SK-N-SH treated with all-trans-retinoic acid at 6 μM for 48 hours (cell line): ENCODE measurements at regions not wholly inside any gene's neighbourhood (a gene's known extent, or its start where the extent isn't known, plus 50 kb on each side); places are given as distances from the start of the nearest gene placed in this dataset.

Experiments
- ATAC-seq: fragments of 200-7000 bp; cut with Tn5 transposase; 3 replicates; pipeline ENCODE4 v1.9.1; 2020; ENCODE audit warnings: mild to moderate bottlenecking, moderate library complexity
- ARNTL ChIP-seq: fragments of 450-650 bp; formaldehyde crosslinking; IDR thresholded peaks from 2 replicates; pipeline ENCODE4 v1.5.0; 2020; ENCODE audit warnings: low read depth, mild to moderate bottlenecking, moderate library complexity, borderline replicate concordance
- BACH2 ChIP-seq: fragments of 250-450 bp; sonication (Bioruptor Pico); IDR thresholded peaks from 2 replicates; pipeline ENCODE4 v1.9.0; 2021; ENCODE audit warnings: mild to moderate bottlenecking, borderline replicate concordance
- CREB5 ChIP-seq: fragments of 250-450 bp; sonication (Bioruptor Pico); IDR thresholded peaks from 2 replicates; pipeline ENCODE4 v1.5.1; 2020; ENCODE audit warnings: low read depth, mild to moderate bottlenecking, moderate library complexity
- ESRRG ChIP-seq: fragments of 250-450 bp; sonication (Bioruptor Pico); IDR thresholded peaks from 2 replicates; pipeline ENCODE4 v1.6.1; 2021; ENCODE audit warnings: mild to moderate bottlenecking
- GLIS3 ChIP-seq: fragments of 250-450 bp; sonication (Bioruptor Pico); IDR thresholded peaks from 2 replicates; pipeline ENCODE4 v1.5.0; 2020; ENCODE audit warnings: mild to moderate bottlenecking, moderate library complexity
- ISL1 ChIP-seq: fragments of 250-450 bp; sonication (Bioruptor Pico); IDR thresholded peaks from 2 replicates; pipeline ENCODE4 v2.1.2; 2022; ENCODE audit warnings: mild to moderate bottlenecking, moderate library complexity
- OSR1 ChIP-seq: fragments of 250-450 bp; sonication (Bioruptor Pico); IDR thresholded peaks from 2 replicates; pipeline ENCODE4 v1.8.0; 2022; ENCODE audit warnings: moderate library complexity, mild to moderate bottlenecking, inconsistent platforms
- PPARA ChIP-seq: fragments of 250-450 bp; sonication (Bioruptor Pico); IDR thresholded peaks from 2 replicates; pipeline ENCODE4 v1.5.0; 2020; ENCODE audit warnings: mild to moderate bottlenecking, borderline replicate concordance
- RARB ChIP-seq: fragments of 250-450 bp; sonication (Bioruptor Pico); IDR thresholded peaks from 2 replicates; pipeline ENCODE4 v1.8.0; 2021; ENCODE audit warnings: mild to moderate bottlenecking, moderate library complexity
- SNAI2 ChIP-seq: fragments of 250-450 bp; sonication (Bioruptor Pico); IDR thresholded peaks from 2 replicates; pipeline ENCODE4 v1.5.0; 2020; ENCODE audit warnings: mild to moderate bottlenecking, moderate library complexity
- TCF4 ChIP-seq: fragments of 250-450 bp; sonication (Bioruptor Pico); IDR thresholded peaks from 2 replicates; pipeline ENCODE4 v1.8.0; 2021; ENCODE audit warnings: mild to moderate bottlenecking, moderate library complexity, borderline replicate concordance
- ZFP3 ChIP-seq: fragments of 250-450 bp; sonication (Bioruptor Pico); IDR thresholded peaks from 2 replicates; pipeline ENCODE4 v1.5.0; 2020; ENCODE audit warnings: mild to moderate bottlenecking, moderate library complexity
- ZFP30 ChIP-seq: fragments of 450-650 bp; formaldehyde crosslinking; IDR thresholded peaks from 2 replicates; pipeline ENCODE4 v1.5.0; 2022; ENCODE audit warnings: mild to moderate bottlenecking, moderate library complexity
- ZNF70 ChIP-seq: fragments of 450-650 bp; formaldehyde crosslinking; IDR thresholded peaks from 2 replicates; pipeline ENCODE4 v1.5.0; 2020; ENCODE audit warnings: mild to moderate bottlenecking, moderate library complexity
- ZNF8 ChIP-seq: fragments of 450-650 bp; formaldehyde crosslinking; IDR thresholded peaks from 2 replicates; pipeline ENCODE4 v1.5.0; 2020; ENCODE audit warnings: mild to moderate bottlenecking, moderate library complexity
- TF ChIP-seq, protein P1 (sequence below): fragments of 250-450 bp; sonication (Bioruptor Pico); IDR thresholded peaks from 2 replicates; pipeline ENCODE4 v1.8.0; 2020; ENCODE audit warnings: mild to moderate bottlenecking, moderate library complexity, borderline replicate concordance
- TF ChIP-seq, protein P2 (sequence below): fragments of 250-450 bp; sonication (Bioruptor Pico); IDR thresholded peaks from 2 replicates; pipeline ENCODE4 v1.5.0; 2020; ENCODE audit warnings: mild to moderate bottlenecking, moderate library complexity
- TF ChIP-seq, protein P3 (sequence below): fragments of 250-450 bp; sonication (Bioruptor Pico); IDR thresholded peaks from 2 replicates; pipeline ENCODE4 v1.8.0; 2021; ENCODE audit warnings: low read depth, mild to moderate bottlenecking, moderate library complexity, borderline replicate concordance

DNA sequence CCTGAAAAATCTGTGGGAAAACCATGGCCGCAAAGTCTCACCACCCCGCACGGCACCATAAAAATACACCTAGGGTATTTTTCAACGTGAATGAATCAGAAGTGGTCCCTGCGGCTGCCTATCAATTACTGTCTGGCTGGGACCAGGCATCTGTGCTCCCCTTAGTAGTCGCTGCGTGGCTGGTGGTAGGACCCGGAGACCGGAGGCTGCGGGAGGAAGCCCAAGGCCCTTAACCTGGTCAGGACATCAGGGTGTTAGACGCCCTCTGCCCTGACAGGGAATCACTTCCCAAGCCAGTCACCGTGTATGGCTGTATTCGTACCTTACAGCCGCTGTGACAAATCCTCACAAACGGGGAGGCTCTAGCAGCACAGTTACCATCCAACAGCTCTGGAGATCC is 141.5 kb upstream of the PPP2R2D start (continued):
- TF ChIP-seq, protein P1, sequence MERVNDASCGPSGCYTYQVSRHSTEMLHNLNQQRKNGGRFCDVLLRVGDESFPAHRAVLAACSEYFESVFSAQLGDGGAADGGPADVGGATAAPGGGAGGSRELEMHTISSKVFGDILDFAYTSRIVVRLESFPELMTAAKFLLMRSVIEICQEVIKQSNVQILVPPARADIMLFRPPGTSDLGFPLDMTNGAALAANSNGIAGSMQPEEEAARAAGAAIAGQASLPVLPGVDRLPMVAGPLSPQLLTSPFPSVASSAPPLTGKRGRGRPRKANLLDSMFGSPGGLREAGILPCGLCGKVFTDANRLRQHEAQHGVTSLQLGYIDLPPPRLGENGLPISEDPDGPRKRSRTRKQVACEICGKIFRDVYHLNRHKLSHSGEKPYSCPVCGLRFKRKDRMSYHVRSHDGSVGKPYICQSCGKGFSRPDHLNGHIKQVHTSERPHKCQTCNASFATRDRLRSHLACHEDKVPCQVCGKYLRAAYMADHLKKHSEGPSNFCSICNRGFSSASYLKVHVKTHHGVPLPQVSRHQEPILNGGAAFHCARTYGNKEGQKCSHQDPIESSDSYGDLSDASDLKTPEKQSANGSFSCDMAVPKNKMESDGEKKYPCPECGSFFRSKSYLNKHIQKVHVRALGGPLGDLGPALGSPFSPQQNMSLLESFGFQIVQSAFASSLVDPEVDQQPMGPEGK, result no peak
- TF ChIP-seq CREB5 (CRISPR knock-in tag), result no peak
- TF ChIP-seq RARB (CRISPR knock-in tag), result no peak
- TF ChIP-seq ESRRG, result no peak
- TF ChIP-seq, all 23 proteins: peak for 0

DNA sequence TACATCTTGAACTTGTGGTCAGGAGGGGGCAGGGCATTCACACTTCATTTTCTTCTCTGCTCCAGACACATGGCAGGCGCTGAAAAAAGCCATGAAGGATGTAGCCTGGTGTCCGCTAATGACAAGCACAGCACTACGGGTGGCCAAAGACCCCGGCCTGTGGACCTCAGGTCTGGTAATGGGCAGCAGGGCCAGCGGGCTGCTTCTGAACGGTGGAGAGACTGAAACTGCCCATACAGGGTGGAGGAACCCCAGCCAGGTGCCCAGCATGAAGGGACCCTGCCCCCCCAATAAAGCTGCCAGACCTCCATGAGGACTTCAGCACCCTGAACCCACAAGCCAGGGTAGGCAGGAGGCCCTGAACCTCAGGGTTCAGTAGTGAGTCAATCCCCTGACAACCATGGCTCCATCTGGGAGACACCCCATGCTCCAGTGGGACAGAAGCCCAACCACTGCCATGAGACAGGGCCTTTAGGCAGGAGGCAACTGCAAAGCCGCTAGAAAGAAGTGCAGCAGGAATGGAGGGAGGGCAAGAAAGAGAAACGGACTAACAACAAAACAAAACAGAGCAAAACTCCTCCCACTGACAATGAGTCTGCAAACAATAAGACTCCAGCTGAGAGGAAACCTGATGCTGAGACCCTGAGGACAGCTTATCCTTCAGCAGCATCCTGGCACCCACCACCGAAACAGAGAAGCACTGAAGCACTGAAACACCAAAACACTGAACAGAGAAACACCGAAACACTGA is 140.2 kb upstream of the PPP2R2D start:
- TF ChIP-seq ZFP3 (CRISPR knock-in tag) (no peak), CREB5 (CRISPR knock-in tag) (no peak), ZNF8 (CRISPR knock-in tag) (no peak), ZFP30 (CRISPR knock-in tag) (no peak), OSR1 (CRISPR knock-in tag) (no peak), BACH2 (CRISPR knock-in tag) (no peak), TCF4 (CRISPR knock-in tag) (no peak), GLIS3 (CRISPR knock-in tag) (no peak), RARB (CRISPR knock-in tag) (no peak), ESRRG (no peak), ARNTL (CRISPR knock-in tag) (no peak), ZNF70 (no peak)
- TF ChIP-seq, protein P1, result no peak
- TF ChIP-seq, protein P2, sequence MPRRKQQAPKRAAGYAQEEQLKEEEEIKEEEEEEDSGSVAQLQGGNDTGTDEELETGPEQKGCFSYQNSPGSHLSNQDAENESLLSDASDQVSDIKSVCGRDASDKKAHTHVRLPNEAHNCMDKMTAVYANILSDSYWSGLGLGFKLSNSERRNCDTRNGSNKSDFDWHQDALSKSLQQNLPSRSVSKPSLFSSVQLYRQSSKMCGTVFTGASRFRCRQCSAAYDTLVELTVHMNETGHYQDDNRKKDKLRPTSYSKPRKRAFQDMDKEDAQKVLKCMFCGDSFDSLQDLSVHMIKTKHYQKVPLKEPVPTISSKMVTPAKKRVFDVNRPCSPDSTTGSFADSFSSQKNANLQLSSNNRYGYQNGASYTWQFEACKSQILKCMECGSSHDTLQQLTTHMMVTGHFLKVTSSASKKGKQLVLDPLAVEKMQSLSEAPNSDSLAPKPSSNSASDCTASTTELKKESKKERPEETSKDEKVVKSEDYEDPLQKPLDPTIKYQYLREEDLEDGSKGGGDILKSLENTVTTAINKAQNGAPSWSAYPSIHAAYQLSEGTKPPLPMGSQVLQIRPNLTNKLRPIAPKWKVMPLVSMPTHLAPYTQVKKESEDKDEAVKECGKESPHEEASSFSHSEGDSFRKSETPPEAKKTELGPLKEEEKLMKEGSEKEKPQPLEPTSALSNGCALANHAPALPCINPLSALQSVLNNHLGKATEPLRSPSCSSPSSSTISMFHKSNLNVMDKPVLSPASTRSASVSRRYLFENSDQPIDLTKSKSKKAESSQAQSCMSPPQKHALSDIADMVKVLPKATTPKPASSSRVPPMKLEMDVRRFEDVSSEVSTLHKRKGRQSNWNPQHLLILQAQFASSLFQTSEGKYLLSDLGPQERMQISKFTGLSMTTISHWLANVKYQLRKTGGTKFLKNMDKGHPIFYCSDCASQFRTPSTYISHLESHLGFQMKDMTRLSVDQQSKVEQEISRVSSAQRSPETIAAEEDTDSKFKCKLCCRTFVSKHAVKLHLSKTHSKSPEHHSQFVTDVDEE (CRISPR knock-in tag), result no peak
- TF ChIP-seq, protein P3, sequence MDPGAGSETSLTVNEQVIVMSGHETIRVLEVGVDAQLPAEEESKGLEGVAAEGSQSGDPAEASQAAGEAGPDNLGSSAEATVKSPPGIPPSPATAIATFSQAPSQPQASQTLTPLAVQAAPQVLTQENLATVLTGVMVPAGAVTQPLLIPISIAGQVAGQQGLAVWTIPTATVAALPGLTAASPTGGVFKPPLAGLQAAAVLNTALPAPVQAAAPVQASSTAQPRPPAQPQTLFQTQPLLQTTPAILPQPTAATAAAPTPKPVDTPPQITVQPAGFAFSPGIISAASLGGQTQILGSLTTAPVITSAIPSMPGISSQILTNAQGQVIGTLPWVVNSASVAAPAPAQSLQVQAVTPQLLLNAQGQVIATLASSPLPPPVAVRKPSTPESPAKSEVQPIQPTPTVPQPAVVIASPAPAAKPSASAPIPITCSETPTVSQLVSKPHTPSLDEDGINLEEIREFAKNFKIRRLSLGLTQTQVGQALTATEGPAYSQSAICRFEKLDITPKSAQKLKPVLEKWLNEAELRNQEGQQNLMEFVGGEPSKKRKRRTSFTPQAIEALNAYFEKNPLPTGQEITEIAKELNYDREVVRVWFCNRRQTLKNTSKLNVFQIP (CRISPR knock-in tag), result no peak
- no peak for ATAC-seq

GRCh38 chr10:131762789-131763696 is 137.8 kb upstream of the PPP2R2D start:
- no peak for ATAC-seq
- TF ChIP-seq ARNTL (CRISPR knock-in tag) (no peak), PPARA (CRISPR knock-in tag) (no peak), SNAI2 (no peak), ISL1 (no peak), ESRRG (no peak)
